ENCODE measurements at regions not wholly inside any gene's neighbourhood (a gene's known extent, or its start where the extent isn't known, plus 50 kb on each side); places are given as distances from the start of the nearest gene placed in this dataset.

DNA sequence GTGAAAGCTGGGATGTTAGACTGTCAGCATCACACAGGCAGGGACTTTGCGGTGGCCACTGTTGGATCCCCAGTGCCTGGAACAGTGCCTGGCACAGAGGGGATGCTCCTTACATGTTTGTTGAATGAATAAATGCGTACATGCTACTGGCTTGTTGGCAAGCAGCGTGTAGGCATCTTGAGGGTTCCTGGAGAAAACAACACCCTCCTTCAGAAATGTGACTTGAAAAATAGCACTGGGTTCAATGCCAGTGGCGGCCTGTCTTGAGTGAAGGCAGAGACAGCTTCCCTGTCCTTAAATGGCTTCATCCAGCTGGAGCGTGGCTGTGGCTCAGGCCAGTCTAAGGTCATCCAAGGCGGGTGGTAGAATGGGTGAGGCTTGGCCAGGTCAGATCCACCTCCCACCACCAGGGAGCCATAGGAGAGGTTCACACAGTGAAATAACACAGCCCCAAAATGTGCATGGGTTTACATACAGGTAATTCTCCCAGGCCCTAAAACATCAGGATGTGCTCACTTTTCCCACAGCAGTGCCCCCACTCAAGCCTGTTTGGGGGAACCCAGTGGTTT lies 171.4 kb downstream of the PHETA1 start:
- ChIA-PET CTCF (interaction anchor here (0.6 to 1.2 kb wide), 2 partner anchors 78 to 310 kb away, joined by 4 read pairs; no protein-coding TSS in a partner anchor), POLR2A (no interaction called here)
- no peak for TF ChIP-seq GTF2I (CRISPR knock-in tag; conservative IDR thresholded peaks at IDR 0.05)
- TF ChIP-seq ETV6 (CRISPR knock-in tag; IDR thresholded peaks at IDR 0.05): no peak
- TF ChIP-seq ZMAT4 (CRISPR knock-in tag; IDR thresholded peaks at IDR 0.05): no peak
- no peak for TF ChIP-seq E2F1 (CRISPR knock-in tag; IDR thresholded peaks at IDR 0.05)
- TF ChIP-seq, protein P1, sequence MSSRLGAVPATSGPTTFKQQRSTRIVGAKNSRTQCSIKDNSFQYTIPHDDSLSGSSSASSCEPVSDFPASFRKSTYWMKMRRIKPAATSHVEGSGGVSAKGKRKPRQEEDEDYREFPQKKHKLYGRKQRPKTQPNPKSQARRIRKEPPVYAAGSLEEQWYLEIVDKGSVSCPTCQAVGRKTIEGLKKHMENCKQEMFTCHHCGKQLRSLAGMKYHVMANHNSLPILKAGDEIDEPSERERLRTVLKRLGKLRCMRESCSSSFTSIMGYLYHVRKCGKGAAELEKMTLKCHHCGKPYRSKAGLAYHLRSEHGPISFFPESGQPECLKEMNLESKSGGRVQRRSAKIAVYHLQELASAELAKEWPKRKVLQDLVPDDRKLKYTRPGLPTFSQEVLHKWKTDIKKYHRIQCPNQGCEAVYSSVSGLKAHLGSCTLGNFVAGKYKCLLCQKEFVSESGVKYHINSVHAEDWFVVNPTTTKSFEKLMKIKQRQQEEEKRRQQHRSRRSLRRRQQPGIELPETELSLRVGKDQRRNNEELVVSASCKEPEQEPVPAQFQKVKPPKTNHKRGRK (CRISPR knock-in tag; IDR thresholded peaks at IDR 0.05; ENCODE audit: borderline replicate concordance): no peak
- TF ChIP-seq ERG (CRISPR knock-in tag; IDR thresholded peaks at IDR 0.05): no peak
- no peak for TF ChIP-seq IRF2 (CRISPR knock-in tag; IDR thresholded peaks at IDR 0.05; ENCODE audit: borderline replicate concordance, low read depth)
- TF ChIP-seq ATF1 (CRISPR knock-in tag; IDR thresholded peaks at IDR 0.05): no peak

GRCh38 chr12:111196532-111196931 lies 172.4 kb downstream of the PHETA1 start:
- H3K27me3 Mint-ChIP-seq (ENCODE audit: low read depth): no peaks in the 10 kb centered on the region
- DNase-seq (ENCODE audit: low spot score) (no peak), ATAC-seq (no peak)
- H3K4me3 Mint-ChIP-seq: no peak overlapping the region
- peaks cover 37% of the 10 kb centered on the region for H3K4me1 Mint-ChIP-seq
- H3K36me3 Mint-ChIP-seq: no peaks in the 10 kb centered on the region
- POLR2A ChIA-PET: no interaction called here
- no peak for TF ChIP-seq ZBTB21 (CRISPR knock-in tag; IDR thresholded peaks at IDR 0.05; ENCODE audit: borderline replicate concordance)
- no peak for TF ChIP-seq TEAD1 (CRISPR knock-in tag; IDR thresholded peaks at IDR 0.05)
- TF ChIP-seq SMAD3 (CRISPR knock-in tag; IDR thresholded peaks at IDR 0.05; ENCODE audit: borderline replicate concordance): no peak
- no peak for TF ChIP-seq GRHL2 (CRISPR knock-in tag; IDR thresholded peaks at IDR 0.05; ENCODE audit: insufficient replicate concordance, severe bottlenecking)
- no peak for TF ChIP-seq CREB1 (CRISPR knock-in tag; IDR thresholded peaks at IDR 0.05)
- no peak for TF ChIP-seq E2F5 (CRISPR knock-in tag; IDR thresholded peaks at IDR 0.05)
- no peaks in the 10 kb centered on the region for H3K9me3 Mint-ChIP-seq
- no peak overlapping the region for H3K27ac Mint-ChIP-seq
- CTCF ChIA-PET: interaction anchor here (1.2 to 3.4 kb wide), 2 partner anchors 102 to 309 kb away, joined by 4 to 11 read pairs; no protein-coding TSS in a partner anchor

More for the DNA sequence above, 171.4 kb downstream of the PHETA1 start:
- Mint-ChIP-seq H3K4me3 (no peak overlapping the region), H3K4me1 (peaks cover 34% of the 10 kb centered on the region), H3K9me3 (no peaks in the 10 kb centered on the region), H3K27me3 (ENCODE audit: low read depth) (no peaks in the 10 kb centered on the region), H3K36me3 (no peaks in the 10 kb centered on the region), H3K27ac (no peak overlapping the region)
- DNase-seq (ENCODE audit: low spot score) (no peak), ATAC-seq (peak; percentile 54)

DNA sequence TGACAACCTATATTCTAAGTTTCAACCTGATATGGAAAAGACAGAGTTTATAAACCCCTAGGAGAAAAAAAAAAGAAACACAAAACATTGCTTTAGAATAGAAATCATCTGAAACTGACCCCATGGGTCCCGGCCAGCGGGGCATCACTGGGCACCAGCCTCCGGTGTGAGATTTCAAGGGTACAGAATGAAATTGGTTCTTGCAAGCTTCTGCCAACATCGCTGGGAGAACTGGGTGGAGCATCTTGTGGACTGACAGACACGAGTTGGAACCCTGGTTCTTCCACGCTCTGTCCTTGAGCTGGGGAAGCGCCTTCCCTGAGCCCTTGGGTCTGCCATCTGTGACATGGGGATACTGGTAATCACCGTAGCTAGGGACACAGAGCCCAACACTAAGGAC lies 173.6 kb downstream of the PHETA1 start:
- DNase-seq (ENCODE audit: low spot score) (no peak), ATAC-seq (no peak)
- no peaks in the 10 kb centered on the region for H3K9me3 Mint-ChIP-seq
- H3K4me1 Mint-ChIP-seq: peaks cover 28% of the 10 kb centered on the region
- H3K36me3 Mint-ChIP-seq: no peaks in the 10 kb centered on the region
- no peaks in the 10 kb centered on the region for H3K27me3 Mint-ChIP-seq (ENCODE audit: low read depth)
- ChIA-PET POLR2A (no interaction called here), CTCF (interaction anchor here (3.4 kb wide), 1 partner anchor 103 kb away, joined by 11 read pairs; no protein-coding TSS in a partner anchor)
- H3K4me3 Mint-ChIP-seq: no peak overlapping the region
- no peak for TF ChIP-seq FOXJ3 (CRISPR knock-in tag; IDR thresholded peaks at IDR 0.05; ENCODE audit: borderline replicate concordance)
- no peak for TF ChIP-seq CBFB (CRISPR knock-in tag; IDR thresholded peaks at IDR 0.05; ENCODE audit: low read depth)
- no peak for TF ChIP-seq JUN (CRISPR knock-in tag; IDR thresholded peaks at IDR 0.05)
- no peak for TF ChIP-seq NR1H2 (CRISPR knock-in tag; IDR thresholded peaks at IDR 0.05)
- H3K27ac Mint-ChIP-seq: no peak overlapping the region
